HEK293T (cell line): ENCODE measurements at regions not wholly inside any gene's neighbourhood (a gene's known extent, or its start where the extent isn't known, plus 50 kb on each side); places are given as distances from the start of the nearest gene placed in this dataset.

Experiments
- FOXA1 ChIP-seq: fragments of 450-650 bp; IDR thresholded peaks from 2 replicates; pipeline ENCODE4 v1.6.1; 2016; ENCODE audit warnings: mild to moderate bottlenecking
- SP1 ChIP-seq: fragments of 450-650 bp; IDR thresholded peaks from 2 replicates; pipeline ENCODE4 v1.6.1; 2017

- TF ChIP-seq SP1: no peak
- no peak for TF ChIP-seq FOXA1
Measured at GRCh38 chr2:160952464-160953254, 207.6 kb upstream of the TANK start.
